Stimulated activated naive B cell treated with anti-CD40 and anti-IgM and Interleukin-4, amounts not matched to agents 10 μg/mL and 1 μg/mL and 100 μg/mL, for 72 hours (primary cell): ENCODE measurements at regions not wholly inside any gene's neighbourhood (a gene's known extent, or its start where the extent isn't known, plus 50 kb on each side); places are given as distances from the start of the nearest gene placed in this dataset.

ENCODE experiments used
- ATAC-seq, 2 donors: fragments of 150-1000 bp; cut with Tn5 transposase; replicated peaks; 2 replicates each; pipeline ENCODE4 v1.10.0; 2021; ENCODE audit warnings: moderate library complexity in 1 of 2
- DNase-seq: peaks from one replicate; pipeline ENCODE4 v3.0.0; 2021
- H3K27ac Mint-ChIP-seq: one replicate; pipeline ENCODE4 v1.8.0; 2022; ENCODE audit warnings: mild to moderate bottlenecking, mixed read lengths
- H3K27me3 Mint-ChIP-seq, 2 donors: one replicate each; pipeline ENCODE4 v1.8.0; 2022; ENCODE audit warnings: mixed read lengths in 2 of 2
- H3K36me3 Mint-ChIP-seq, 2 donors: one replicate each; pipeline ENCODE4 v1.8.0; 2022; ENCODE audit warnings: mixed read lengths in 2 of 2, mild to moderate bottlenecking in 1 of 2
- H3K4me1 Mint-ChIP-seq, 2 donors: one replicate each; pipeline ENCODE4 v1.8.0; 2022; ENCODE audit warnings: mixed read lengths in 2 of 2, mild to moderate bottlenecking in 1 of 2
- H3K4me3 Mint-ChIP-seq, 2 donors: one replicate each; pipeline ENCODE4 v1.8.0; 2022; ENCODE audit warnings: mild to moderate bottlenecking in 2 of 2, mixed read lengths in 2 of 2, moderate library complexity in 1 of 2
- H3K9me3 Mint-ChIP-seq, 2 donors: one replicate each; pipeline ENCODE4 v1.8.0; 2022; ENCODE audit warnings: mixed read lengths in 2 of 2, mild to moderate bottlenecking in 1 of 2

- no peak for DNase-seq
Observed at GRCh38 chr2:52919673-52920072, 847.9 kb upstream of the CHAC2 start.

GRCh38 chr2:52918551-52918950, 849.1 kb upstream of the CHAC2 start:
- ATAC-seq = no peak
- Mint-ChIP-seq H3K4me3 (no peak overlapping the region), H3K9me3 (peaks cover 0 to 2% of the 10 kb centered on the region in 2 donors), H3K27me3 (no peaks in the 10 kb centered on the region), H3K27ac (no peak overlapping the region), H3K36me3 (no peaks in the 10 kb centered on the region), H3K4me1 (no peaks in the 10 kb centered on the region)
- DNase-seq = no peak

More at GRCh38 chr2:52919673-52920072, 847.9 kb upstream of the CHAC2 start:
- H3K4me3 Mint-ChIP-seq = no peak overlapping the region
- H3K9me3 Mint-ChIP-seq = peaks cover 0 to 2% of the 10 kb centered on the region in 2 donors
- no peaks in the 10 kb centered on the region for H3K36me3 Mint-ChIP-seq
- ATAC-seq = no peak
- no peaks in the 10 kb centered on the region for H3K4me1 Mint-ChIP-seq
- no peak overlapping the region for H3K27ac Mint-ChIP-seq
- H3K27me3 Mint-ChIP-seq = no peaks in the 10 kb centered on the region

- H3K27ac Mint-ChIP-seq = no peak overlapping the region
- H3K36me3 Mint-ChIP-seq = no peaks in the 10 kb centered on the region
- DNase-seq (no peak), ATAC-seq (no peak)
- peaks cover 0 to 2% of the 10 kb centered on the region in 2 donors for H3K9me3 Mint-ChIP-seq
- no peaks in the 10 kb centered on the region for H3K4me1 Mint-ChIP-seq
- no peaks in the 10 kb centered on the region for H3K27me3 Mint-ChIP-seq
- H3K4me3 Mint-ChIP-seq = no peak overlapping the region
Observed at GRCh38 chr2:52916981-52917380, 850.6 kb upstream of the CHAC2 start.

- Mint-ChIP-seq H3K4me1 (no peaks in the 10 kb centered on the region), H3K27ac (no peak overlapping the region), H3K36me3 (no peaks in the 10 kb centered on the region), H3K9me3 (peaks cover 5 to 12% of the 10 kb centered on the region in 2 donors), H3K27me3 (no peaks in the 10 kb centered on the region), H3K4me3 (no peak overlapping the region)
- ATAC-seq (no peak), DNase-seq (no peak)
Observed at GRCh38 chr2:52904355-52904891, 863.2 kb upstream of the CHAC2 start.

GRCh38 chr2:52897511-52898044, 870.0 kb upstream of the CHAC2 start:
- Mint-ChIP-seq H3K4me1 (no peaks in the 10 kb centered on the region), H3K36me3 (no peaks in the 10 kb centered on the region), H3K27me3 (no peaks in the 10 kb centered on the region), H3K27ac (no peak overlapping the region), H3K9me3 (peaks cover 10 to 17% of the 10 kb centered on the region in 2 donors), H3K4me3 (no peak overlapping the region)
- no peak for DNase-seq
- no peak for ATAC-seq

- no peaks in the 10 kb centered on the region for H3K27me3 Mint-ChIP-seq
- H3K4me3 Mint-ChIP-seq = no peak overlapping the region
- no peaks in the 10 kb centered on the region for H3K36me3 Mint-ChIP-seq
- DNase-seq = no peak
- no peak overlapping the region for H3K27ac Mint-ChIP-seq
- H3K9me3 Mint-ChIP-seq = peaks cover 17 to 20% of the 10 kb centered on the region in 2 donors
- no peaks in the 10 kb centered on the region for H3K4me1 Mint-ChIP-seq
- ATAC-seq = no peak
Observed at GRCh38 chr2:52895726-52896340, 871.8 kb upstream of the CHAC2 start.

GRCh38 chr2:52886556-52886955, 881.0 kb upstream of the CHAC2 start:
- H3K4me1 Mint-ChIP-seq = no peaks in the 10 kb centered on the region
- no peaks in the 10 kb centered on the region for H3K36me3 Mint-ChIP-seq
- ATAC-seq = no peak
- peaks cover 0 to 8% of the 10 kb centered on the region in 2 donors for H3K9me3 Mint-ChIP-seq
- H3K27ac Mint-ChIP-seq = no peak overlapping the region
- H3K27me3 Mint-ChIP-seq = no peaks in the 10 kb centered on the region
- H3K4me3 Mint-ChIP-seq = no peak overlapping the region
- no peak for DNase-seq

GRCh38 chr2:52884761-52885352, 882.7 kb upstream of the CHAC2 start:
- no peak for DNase-seq

GRCh38 chr2:52882974-52883373, 884.6 kb upstream of the CHAC2 start:
- Mint-ChIP-seq H3K27ac (no peak overlapping the region), H3K9me3 (peaks cover 0 to 2% of the 10 kb centered on the region in 2 donors), H3K4me3 (no peak overlapping the region), H3K27me3 (no peaks in the 10 kb centered on the region), H3K4me1 (no peaks in the 10 kb centered on the region), H3K36me3 (no peaks in the 10 kb centered on the region)
- ATAC-seq (no peak), DNase-seq (no peak)

More at GRCh38 chr2:52884761-52885352, 882.7 kb upstream of the CHAC2 start:
- no peaks in the 10 kb centered on the region for H3K4me1 Mint-ChIP-seq
- peaks cover 0 to 4% of the 10 kb centered on the region in 2 donors for H3K9me3 Mint-ChIP-seq
- no peaks in the 10 kb centered on the region for H3K27me3 Mint-ChIP-seq
- no peaks in the 10 kb centered on the region for H3K36me3 Mint-ChIP-seq
- H3K4me3 Mint-ChIP-seq = no peak overlapping the region
- no peak for ATAC-seq
- H3K27ac Mint-ChIP-seq = no peak overlapping the region

- Mint-ChIP-seq H3K36me3 (no peaks in the 10 kb centered on the region), H3K9me3 (no peaks in the 10 kb centered on the region), H3K27ac (no peak overlapping the region), H3K4me3 (no peak overlapping the region), H3K27me3 (no peaks in the 10 kb centered on the region), H3K4me1 (no peaks in the 10 kb centered on the region)
- no peak for ATAC-seq
- no peak for DNase-seq
Observed at GRCh38 chr2:52881606-52882005, 886.0 kb upstream of the CHAC2 start.

GRCh38 chr2:52880872-52881271, 886.7 kb upstream of the CHAC2 start:
- Mint-ChIP-seq H3K4me1 (no peaks in the 10 kb centered on the region), H3K27ac (no peak overlapping the region), H3K27me3 (no peaks in the 10 kb centered on the region), H3K9me3 (no peaks in the 10 kb centered on the region), H3K36me3 (no peaks in the 10 kb centered on the region), H3K4me3 (no peak overlapping the region)
- ATAC-seq = no peak
- DNase-seq = no peak

GRCh38 chr2:52879561-52879960, 888.0 kb upstream of the CHAC2 start:
- no peak for DNase-seq
- no peaks in the 10 kb centered on the region for H3K27me3 Mint-ChIP-seq
- H3K27ac Mint-ChIP-seq = no peak overlapping the region
- no peak for ATAC-seq
- H3K9me3 Mint-ChIP-seq = no peaks in the 10 kb centered on the region
- H3K4me3 Mint-ChIP-seq = no peak overlapping the region
- no peaks in the 10 kb centered on the region for H3K4me1 Mint-ChIP-seq
- H3K36me3 Mint-ChIP-seq = no peaks in the 10 kb centered on the region

GRCh38 chr2:52877703-52878102, 889.9 kb upstream of the CHAC2 start:
- H3K9me3 Mint-ChIP-seq = no peaks in the 10 kb centered on the region
- ATAC-seq (no peak), DNase-seq (no peak)
- no peaks in the 10 kb centered on the region for H3K36me3 Mint-ChIP-seq
- H3K4me1 Mint-ChIP-seq = no peaks in the 10 kb centered on the region
- no peak overlapping the region for H3K27ac Mint-ChIP-seq
- H3K4me3 Mint-ChIP-seq = no peak overlapping the region
- H3K27me3 Mint-ChIP-seq = no peaks in the 10 kb centered on the region

GRCh38 chr2:52874466-52875106, 893.0 kb upstream of the CHAC2 start:
- no peak for ATAC-seq
- H3K4me1 Mint-ChIP-seq = no peaks in the 10 kb centered on the region

GRCh38 chr2:52862801-52863200, 904.8 kb upstream of the CHAC2 start:
- ATAC-seq (no peak), DNase-seq (no peak)
- H3K27me3 Mint-ChIP-seq = no peaks in the 10 kb centered on the region
- no peak overlapping the region for H3K4me3 Mint-ChIP-seq
- H3K27ac Mint-ChIP-seq = no peak overlapping the region
- H3K4me1 Mint-ChIP-seq = no peaks in the 10 kb centered on the region
- H3K9me3 Mint-ChIP-seq = peaks cover 2 to 4% of the 10 kb centered on the region in 2 donors
- H3K36me3 Mint-ChIP-seq = no peaks in the 10 kb centered on the region

More at GRCh38 chr2:52874466-52875106, 893.0 kb upstream of the CHAC2 start:
- Mint-ChIP-seq H3K4me3 (no peak overlapping the region), H3K27ac (no peak overlapping the region), H3K27me3 (no peaks in the 10 kb centered on the region), H3K36me3 (no peaks in the 10 kb centered on the region), H3K9me3 (no peaks in the 10 kb centered on the region)
- DNase-seq = no peak
